Stomach smooth muscle (tissue), 2 donors: ENCODE measurements at regions not wholly inside any gene's neighbourhood (a gene's known extent, or its start where the extent isn't known, plus 50 kb on each side); places are given as distances from the start of the nearest gene placed in this dataset.

Experiments
- H3K27ac ChIP-seq: one replicate; pipeline ENCODE4 v1.7.0; 2013; ENCODE audit warnings: mild to moderate bottlenecking, low read length, inconsistent platforms
- H3K27me3 ChIP-seq, 2 donors: one replicate each; pipeline ENCODE4 v1.7.0; 2013; ENCODE audit warnings: low read length in 2 of 2; ENCODE audit not compliant: insufficient read depth in 2 of 2, control insufficient read depth in 1 of 2
- H3K36me3 ChIP-seq, 2 donors: one replicate each; pipeline ENCODE4 v1.7.0; 2013; ENCODE audit warnings: low read length in 2 of 2; ENCODE audit not compliant: control insufficient read depth in 2 of 2, insufficient read depth in 2 of 2
- H3K4me1 ChIP-seq: one replicate; pipeline ENCODE4 v1.7.0; 2013; ENCODE audit warnings: low read length; ENCODE audit not compliant: control insufficient read depth, insufficient read depth
- H3K4me3 ChIP-seq, 2 donors: one replicate each; pipeline ENCODE4 v1.7.0; 2013; ENCODE audit warnings: low read length in 2 of 2
- H3K9ac ChIP-seq, 2 donors: one replicate each; pipeline ENCODE4 v1.7.0; 2013; ENCODE audit warnings: low read length in 2 of 2, mild to moderate bottlenecking in 1 of 2
- H3K9me3 ChIP-seq, 2 donors: one replicate each; pipeline ENCODE4 v1.7.0; 2013; ENCODE audit warnings: low read length in 2 of 2; ENCODE audit not compliant: control insufficient read depth in 2 of 2
- donor health status: healthy.
- donor health status: Pancreatic carcinoma.

DNA sequence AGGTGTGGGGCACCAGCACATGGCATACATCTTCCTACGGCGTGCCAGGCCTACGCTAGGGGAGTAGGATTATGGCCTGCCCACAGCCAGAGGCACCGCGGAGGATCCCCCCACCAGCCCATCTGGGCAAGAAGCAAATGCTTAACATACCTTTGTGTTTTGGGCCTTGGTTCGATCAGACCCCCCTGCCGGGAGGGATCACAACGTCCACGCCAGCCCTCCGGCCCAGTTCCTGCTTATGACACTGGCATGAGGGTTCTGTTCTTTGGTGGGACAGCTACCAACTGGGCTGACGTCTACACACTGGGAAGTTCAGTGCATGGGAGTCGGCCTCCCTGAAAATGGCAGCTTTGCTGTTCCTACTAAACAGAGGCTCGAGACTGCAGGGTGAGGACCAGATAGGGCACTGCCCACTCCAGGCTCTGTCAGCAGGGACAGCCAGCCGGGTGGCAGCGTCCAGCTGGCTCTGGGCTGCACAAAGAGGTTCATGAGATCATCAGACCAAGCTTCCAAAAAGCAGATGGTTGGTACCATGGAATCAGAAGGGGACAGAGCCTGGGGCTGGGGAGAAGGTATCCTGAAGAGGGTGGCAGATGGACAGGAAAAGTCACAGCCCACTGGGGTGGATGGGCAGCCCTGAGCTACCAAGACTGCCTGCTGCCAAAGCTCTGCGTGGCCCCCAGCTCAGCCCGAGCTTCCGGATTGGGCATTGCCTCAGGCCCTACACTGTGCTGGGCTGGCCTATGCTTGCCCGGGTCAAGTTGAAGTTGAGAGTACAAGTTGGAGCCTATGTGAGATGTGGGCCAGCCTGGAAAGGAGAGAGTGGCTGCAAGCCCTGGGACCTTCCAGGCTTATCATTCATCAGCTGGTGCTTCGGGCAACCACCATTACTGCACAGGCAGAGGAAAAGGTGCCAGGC is 61.7 kb upstream of the TEX51 start:
- H3K36me3 ChIP-seq, result no peaks in the 10 kb centered on the region
- H3K9me3 ChIP-seq, result no peaks in the 10 kb centered on the region
- H3K9ac ChIP-seq, result no peak overlapping the region
- no peak overlapping the region for H3K27ac ChIP-seq
- H3K27me3 ChIP-seq, result peaks cover 0 to 2% of the 10 kb centered on the region in 2 donors
- H3K4me1 ChIP-seq, result peaks cover 3% of the 10 kb centered on the region
- H3K4me3 ChIP-seq, result no peak overlapping the region

DNA sequence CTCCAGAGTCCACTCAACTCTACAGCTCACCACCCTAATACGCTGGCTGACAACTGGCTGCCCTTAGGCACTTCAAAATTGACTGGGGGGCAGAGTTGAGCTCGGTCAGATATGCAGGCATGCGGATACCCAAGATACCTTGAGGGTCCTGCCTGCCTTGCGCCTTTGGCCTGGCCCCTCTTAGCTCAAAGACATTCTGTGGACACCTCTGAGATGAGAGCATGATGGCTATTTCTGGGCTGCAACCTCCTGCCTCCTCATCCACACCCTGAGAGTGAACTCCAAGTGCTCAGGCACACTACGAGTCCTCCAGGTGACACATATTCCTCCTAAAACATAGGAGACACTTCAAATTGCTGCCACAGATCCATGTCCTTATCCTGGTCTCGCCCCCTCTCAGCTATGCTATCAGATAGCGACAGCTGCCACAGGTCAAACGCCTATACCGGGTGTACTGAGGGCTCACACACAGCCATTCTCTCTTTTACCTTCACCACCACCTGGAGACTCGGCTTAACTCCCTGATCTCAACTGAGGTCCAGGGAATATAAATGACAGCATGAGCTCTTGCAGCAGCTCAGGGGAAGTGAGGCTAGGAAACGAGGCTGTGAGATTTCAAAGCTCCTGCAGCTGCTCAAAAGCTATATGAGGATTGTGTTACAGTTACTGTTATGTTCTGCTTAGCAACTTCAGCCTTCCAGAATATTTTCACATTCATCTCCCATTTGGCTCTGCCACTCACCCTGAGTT is 60.5 kb upstream of the TEX51 start:
- Histone ChIP-seq H3K27me3 (peaks cover 0 to 2% of the 10 kb centered on the region in 2 donors), H3K4me3 (no peak overlapping the region), H3K27ac (no peak overlapping the region), H3K36me3 (no peaks in the 10 kb centered on the region), H3K9me3 (no peaks in the 10 kb centered on the region), H3K4me1 (peaks cover 3% of the 10 kb centered on the region), H3K9ac (no peak overlapping the region)

DNA sequence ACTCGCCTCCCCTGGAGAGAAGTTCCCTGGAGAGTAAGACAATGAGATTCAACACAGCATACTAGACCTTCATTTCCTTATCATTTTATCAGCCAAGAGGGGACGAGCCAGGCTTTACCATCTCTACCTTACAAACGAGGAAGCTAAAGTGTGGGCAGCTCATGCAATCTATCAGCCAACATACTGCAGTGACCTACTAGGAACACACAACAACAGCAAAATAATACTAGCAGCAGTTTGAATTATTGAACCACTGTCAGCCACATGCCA is 60.0 kb upstream of the TEX51 start:
- no peaks in the 10 kb centered on the region for H3K36me3 ChIP-seq
- H3K27me3 ChIP-seq, result peaks cover 0 to 2% of the 10 kb centered on the region in 2 donors
- no peaks in the 10 kb centered on the region for H3K9me3 ChIP-seq
- H3K4me3 ChIP-seq, result no peak overlapping the region
- no peak overlapping the region for H3K27ac ChIP-seq
- peaks cover 3% of the 10 kb centered on the region for H3K4me1 ChIP-seq
- H3K9ac ChIP-seq, result no peak overlapping the region

DNA sequence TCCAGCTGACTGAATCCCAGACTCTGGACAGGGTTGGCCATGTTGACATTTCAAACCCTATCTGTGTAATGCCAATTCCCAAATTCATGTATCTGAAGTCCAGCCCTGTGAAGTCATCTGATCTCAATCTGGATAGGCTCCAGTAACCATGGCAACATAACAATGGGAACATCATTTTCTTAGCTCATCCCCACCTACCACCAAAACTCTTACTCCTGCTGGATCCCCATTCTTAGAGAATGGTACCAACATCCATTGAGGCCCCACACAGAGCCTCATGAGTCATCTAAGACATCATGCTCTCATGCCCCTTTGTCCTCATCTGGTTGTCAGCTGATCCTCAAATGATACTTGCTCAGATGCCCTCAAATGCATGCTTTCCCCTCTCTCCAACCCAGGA is 58.9 kb upstream of the TEX51 start:
- peaks cover 0 to 2% of the 10 kb centered on the region in 2 donors for H3K27me3 ChIP-seq

DNA sequence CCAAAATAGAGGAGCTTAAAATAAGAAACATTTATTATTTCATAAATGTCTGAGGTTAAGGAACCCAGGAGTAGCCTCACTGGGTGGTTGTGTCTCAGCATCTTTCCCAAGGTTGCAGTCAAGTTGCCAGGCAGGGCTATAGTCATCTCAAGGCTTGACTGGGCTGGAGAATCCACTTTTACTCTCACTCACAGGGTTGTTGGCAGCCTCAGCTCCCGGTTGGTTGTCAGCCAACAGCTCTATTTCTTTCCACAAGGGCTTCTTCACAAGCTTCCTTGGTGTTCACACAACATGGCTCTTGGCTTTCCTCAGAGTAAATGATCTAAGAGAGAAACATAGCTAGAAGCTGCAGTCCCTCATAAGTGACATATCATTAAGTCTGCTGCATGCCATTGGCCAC is 55.6 kb upstream of the TEX51 start:
- Histone ChIP-seq H3K4me3 (no peak overlapping the region), H3K9ac (no peak overlapping the region), H3K9me3 (no peaks in the 10 kb centered on the region), H3K27ac (no peak overlapping the region), H3K36me3 (no peaks in the 10 kb centered on the region), H3K27me3 (no peaks in the 10 kb centered on the region), H3K4me1 (peaks cover 1% of the 10 kb centered on the region)

More for the DNA sequence above, 58.9 kb upstream of the TEX51 start:
- H3K36me3 ChIP-seq, result no peaks in the 10 kb centered on the region
- H3K9me3 ChIP-seq, result no peaks in the 10 kb centered on the region
- no peak overlapping the region for H3K4me3 ChIP-seq
- H3K4me1 ChIP-seq, result peaks cover 3% of the 10 kb centered on the region
- H3K9ac ChIP-seq, result no peak overlapping the region
- H3K27ac ChIP-seq, result no peak overlapping the region

DNA sequence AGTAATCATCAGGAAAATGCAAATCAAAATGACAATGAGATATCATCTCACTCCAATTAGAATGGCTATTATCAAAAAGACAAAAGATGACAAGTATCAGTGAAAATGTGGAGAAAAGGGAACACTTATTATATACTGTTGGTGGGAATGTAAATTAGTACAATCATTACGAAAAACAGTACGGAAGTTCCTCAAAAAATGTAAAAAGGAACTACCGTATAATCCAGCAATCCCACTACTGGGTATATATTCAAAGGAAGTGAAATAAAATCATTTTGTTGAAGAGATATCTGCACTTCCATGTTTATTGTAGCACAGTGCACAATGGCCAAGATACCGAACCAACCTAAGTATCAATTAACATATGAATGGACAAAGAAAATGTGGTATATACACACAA is 52.4 kb upstream of the TEX51 start:
- Histone ChIP-seq H3K27me3 (no peaks in the 10 kb centered on the region), H3K27ac (no peak overlapping the region), H3K4me1 (no peaks in the 10 kb centered on the region), H3K36me3 (no peaks in the 10 kb centered on the region), H3K9ac (no peak overlapping the region), H3K9me3 (no peaks in the 10 kb centered on the region), H3K4me3 (no peak overlapping the region)
